CD4-positive, alpha-beta T cell treated with Interleukin-6 at 100 ng/mL for 8 hours (primary cell): ENCODE measurements at regions not wholly inside any gene's neighbourhood (a gene's known extent, or its start where the extent isn't known, plus 50 kb on each side); places are given as distances from the start of the nearest gene placed in this dataset.
"Not testable (repeated sequence)": the region's sequence is repeated elsewhere in the genome, so short reads cannot be mapped to it uniquely, and the experiment has no call there.

Experiments
- DNase-seq: peaks from one replicate; pipeline ENCODE4 v3.0.0-alpha.2; 2020; ENCODE audit warnings: mixed read lengths, low spot score

- DNase-seq: no peak
Measured at GRCh38 chr12:42030588-42030987, 114.1 kb downstream of the GXYLT1 start.

- no peak for DNase-seq
Measured at GRCh38 chr12:42027546-42027945, 117.1 kb downstream of the GXYLT1 start.

DNA sequence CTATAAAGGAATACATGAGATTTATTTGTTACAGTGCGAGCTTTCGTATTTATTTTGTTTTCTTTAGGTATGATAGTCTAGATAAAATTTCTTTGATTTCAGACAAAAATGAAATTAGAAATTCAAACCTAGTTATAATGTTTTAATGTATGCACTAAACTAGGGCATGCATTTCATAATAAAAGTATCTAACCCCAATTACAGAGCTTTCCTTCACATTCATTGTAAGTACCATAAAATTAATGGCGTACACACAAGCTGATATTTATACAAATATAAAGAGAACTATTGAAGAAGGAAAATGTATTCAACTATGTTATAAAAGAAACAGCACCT, 120.2 kb downstream of the GXYLT1 start:
- no peak for DNase-seq

DNA sequence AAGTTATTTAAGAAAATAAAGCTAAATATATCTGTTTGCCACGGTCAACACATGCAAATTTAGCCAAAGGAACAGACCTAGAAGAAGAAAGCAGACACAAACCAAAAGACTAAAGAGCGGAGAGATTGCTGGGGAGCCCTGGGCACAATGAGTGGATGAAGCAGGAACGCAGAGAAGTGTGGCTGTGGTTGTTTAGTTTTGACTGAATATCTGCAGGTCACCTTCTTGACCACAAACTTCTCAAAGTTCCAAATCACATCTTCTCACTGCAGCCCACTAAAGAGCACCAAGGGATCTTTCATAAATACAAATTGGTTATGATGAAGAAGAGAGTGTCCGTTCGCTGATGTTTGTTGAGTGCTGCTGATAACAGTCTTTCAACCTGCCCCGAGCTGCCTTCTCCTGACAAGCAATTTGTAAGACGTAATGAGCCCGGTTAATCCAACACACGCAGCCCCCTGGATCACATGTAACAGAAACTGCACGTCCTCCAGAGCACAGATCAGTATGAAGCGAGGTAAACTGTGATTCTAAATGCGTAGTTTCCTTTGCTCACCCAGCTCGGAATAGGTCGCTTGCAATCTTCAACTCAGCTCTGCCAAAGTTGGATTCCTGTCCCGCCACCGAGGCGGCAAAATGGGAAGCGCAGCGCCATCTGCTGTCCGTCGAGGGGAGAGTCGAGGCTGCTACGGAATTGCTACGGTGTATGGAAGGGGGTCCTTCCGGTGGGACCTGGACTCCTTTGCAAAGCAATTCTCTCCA, 120.8 kb downstream of the GXYLT1 start:
- peak; percentile 56 for DNase-seq

DNA sequence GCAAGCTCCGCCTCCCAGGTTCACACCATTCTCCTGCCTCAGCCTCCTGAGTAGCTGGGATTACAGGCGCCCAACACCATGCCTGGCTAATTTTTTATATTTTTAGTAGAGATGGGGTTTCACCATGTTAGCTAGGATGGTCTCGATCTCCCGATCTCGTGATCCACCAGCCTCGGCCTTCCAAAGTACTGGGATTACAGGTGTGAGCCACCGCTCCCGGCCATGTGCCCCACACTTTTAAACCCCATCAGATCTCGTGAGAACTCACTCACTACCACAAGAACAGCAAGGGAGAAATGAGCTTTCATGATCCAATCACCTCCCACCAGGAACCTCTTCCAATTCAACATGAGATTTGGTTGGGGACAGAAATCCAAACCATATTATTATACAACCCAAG, 122.7 kb downstream of the GXYLT1 start:
- not testable (repeated sequence) for DNase-seq

DNA sequence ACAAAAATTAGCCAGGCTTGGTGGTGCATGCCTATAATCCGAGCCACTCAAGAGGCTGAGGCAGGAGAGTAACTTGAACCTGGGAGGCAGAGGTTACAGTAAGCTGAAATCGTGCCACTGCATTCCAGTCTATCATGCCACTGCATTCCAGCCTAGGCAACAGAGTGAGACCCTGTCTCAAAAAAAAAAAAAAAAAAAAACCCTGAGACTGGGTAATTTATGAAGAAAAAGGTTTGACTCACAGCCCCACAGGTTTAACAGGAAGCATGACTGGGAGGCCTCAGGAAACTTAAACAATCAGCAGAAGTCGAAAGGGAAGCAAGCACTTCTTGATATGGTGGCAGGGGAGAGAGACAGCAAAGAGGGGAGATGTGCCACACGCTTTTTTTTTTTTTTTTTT, 123.2 kb downstream of the GXYLT1 start:
- DNase-seq: no peak

DNA sequence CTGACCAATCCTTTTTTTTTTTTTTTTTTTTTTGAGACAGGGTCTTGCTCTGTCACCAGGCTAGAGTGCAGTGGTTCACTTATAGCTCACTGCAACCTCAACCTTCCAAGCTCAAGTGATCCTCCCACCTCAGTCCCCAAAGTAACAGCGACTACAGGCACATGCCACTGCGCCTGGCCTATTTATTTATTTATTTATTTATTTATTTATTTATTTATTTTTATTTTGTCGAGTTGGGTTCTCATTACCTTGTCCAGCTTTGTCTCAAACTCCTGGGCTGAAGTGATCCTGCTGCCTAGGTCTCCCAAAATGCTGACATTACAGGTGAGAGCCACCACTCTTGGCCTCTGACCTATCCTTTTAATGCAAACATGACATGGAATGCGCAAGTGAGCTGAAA, 124.4 kb downstream of the GXYLT1 start:
- no peak for DNase-seq

DNA sequence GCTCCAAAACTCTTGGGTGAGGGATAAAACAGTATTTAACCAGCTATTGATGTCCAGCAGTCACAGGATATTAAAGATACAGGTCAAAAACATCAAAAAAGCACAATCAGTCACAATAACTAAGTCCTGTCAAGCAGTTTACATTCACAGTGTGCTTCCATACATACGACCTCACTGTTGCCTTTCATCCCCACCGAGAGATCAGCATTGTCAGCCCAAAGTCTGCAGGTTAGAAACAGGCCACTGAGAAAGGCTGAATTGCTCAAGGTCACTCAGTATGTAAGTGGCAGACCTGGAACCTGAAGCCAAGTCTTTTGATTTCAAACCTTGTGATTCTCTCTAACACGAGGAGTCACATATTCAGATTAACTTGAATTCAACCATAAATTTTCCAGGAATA, 124.9 kb downstream of the GXYLT1 start:
- DNase-seq: no peak

- no peak for DNase-seq
Measured at GRCh38 chr12:42017051-42017450, 127.6 kb downstream of the GXYLT1 start.

DNA sequence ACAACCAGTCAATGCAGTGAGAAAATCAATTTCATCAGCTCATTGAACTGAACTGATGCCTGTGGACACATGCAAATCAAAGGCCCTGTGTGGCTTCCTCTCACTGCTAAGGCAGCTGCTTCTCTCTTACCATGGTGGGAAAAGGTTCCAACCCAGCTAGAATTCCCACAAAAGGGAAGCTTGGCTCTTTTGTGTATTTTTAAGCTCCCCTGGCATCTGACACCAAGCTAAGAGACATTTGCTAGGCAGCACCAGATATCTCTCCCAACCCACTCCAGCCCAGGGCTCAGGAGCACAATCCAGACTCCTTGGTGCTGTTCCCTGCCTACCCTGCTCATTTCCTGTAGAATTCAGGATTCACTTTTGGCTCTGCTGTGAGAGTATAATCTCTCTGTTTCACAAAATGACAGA, 129.6 kb downstream of the GXYLT1 start:
- DNase-seq: no peak

DNA sequence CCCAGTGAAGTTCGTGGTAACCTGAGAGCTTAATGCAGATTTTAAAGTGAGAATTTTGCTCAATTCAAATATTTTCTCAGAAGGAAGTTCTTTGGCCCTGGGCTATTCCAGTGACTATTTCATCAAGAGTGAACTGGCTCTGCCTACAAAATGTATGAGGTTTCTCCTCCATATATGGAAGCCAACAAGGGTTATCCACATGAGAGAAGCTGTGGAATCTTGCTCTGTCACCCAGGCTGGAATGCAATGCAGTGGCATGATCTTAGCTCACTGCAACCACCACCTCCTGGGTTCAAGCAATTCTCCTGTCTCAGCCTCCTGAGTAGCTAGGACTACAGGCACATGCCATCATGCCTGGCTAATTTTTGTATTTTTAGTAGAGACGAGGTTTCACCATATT, 132.2 kb downstream of the GXYLT1 start:
- DNase-seq: not testable (repeated sequence)

GRCh38 chr12:42010715-42011114, 134.0 kb downstream of the GXYLT1 start:
- DNase-seq: no peak

DNA sequence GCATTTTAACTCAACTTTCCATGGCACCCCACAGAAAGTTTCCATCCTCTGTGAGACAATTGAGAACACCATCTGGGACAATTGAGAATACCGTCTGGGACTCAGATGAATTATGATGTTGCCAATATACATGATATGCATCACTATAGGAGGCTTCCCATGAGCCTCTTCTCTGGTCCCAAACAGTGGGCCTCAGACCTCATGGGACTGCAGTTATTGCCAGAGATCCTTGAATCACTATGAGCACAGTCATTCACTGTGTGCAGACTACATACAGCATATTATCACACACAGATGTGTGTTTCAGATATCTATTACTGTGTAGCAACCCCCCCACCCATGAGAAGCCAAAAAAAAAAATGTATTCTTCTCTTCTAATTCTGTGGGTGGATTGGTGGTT, 134.4 kb downstream of the GXYLT1 start:
- DNase-seq: no peak

GRCh38 chr12:42008996-42009395, 135.7 kb downstream of the GXYLT1 start:
- no peak for DNase-seq

- no peak for DNase-seq
Measured at GRCh38 chr12:42003031-42003430, 141.6 kb downstream of the GXYLT1 start.

DNA sequence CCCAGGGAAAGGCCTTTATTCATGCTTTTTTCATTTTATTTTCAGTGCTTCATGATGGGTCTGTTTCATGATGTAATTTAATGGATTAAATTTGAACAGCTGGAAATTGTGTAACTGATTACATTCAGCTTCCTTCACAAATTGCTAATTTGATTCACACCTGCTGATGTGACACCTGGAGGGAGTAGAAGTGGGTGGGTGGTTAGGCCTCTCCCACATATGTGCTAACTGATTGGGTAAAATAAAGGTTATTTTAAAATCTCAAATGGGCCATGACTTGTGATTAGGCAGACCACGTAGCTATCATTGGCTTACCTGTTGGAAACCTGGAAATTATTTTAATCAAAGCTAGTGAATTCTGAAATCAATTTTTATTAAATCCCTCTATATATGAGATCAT, 142.1 kb downstream of the GXYLT1 start:
- DNase-seq: no peak

DNA sequence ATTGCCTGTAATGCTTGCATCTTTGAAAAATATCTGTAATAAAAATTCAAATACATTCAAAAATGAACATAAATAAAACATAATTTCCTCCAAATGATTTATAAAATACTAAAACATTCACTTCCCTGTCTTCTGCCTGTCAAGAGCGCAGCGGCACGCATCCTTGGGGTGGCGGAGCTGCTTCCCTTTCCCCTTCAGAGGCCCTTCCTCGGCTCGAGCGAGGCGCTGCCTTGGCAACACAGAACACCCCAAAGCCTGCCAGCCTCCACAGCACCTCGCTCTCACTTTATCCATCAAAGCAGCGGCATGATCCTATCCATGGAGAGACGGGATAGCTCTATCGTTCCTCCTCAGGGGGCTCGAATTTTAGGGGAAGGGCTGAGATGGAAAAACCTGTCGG, 146.2 kb downstream of the GXYLT1 start:
- DNase-seq: no peak

- DNase-seq: no peak
Measured at GRCh38 chr12:41993283-41993682, 151.4 kb downstream of the GXYLT1 start.

DNA sequence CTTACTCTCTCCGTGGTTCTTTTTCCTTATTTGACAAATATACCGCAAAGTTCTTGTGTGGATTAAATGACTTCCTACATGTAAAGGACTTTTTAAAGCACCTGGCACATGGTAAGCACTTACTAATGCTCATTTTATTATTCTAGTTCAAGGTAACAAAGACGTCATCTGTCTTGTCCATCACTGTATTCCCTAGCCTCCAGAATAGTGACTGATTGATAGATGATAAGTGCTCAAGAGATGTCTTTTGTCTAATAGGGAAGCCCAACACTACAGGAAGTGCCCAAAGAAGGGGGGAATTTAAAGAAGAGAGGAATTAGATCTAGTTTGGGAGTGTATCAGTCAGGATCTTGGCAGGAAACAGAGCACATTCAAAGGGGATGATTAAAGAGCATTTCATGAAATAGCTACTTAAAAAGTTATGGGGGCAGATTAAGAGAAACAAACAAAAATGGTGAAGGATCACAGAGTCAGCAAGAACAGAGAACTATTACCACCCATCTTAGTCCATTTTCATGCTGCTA, 151.9 kb downstream of the GXYLT1 start:
- no peak for DNase-seq

DNA sequence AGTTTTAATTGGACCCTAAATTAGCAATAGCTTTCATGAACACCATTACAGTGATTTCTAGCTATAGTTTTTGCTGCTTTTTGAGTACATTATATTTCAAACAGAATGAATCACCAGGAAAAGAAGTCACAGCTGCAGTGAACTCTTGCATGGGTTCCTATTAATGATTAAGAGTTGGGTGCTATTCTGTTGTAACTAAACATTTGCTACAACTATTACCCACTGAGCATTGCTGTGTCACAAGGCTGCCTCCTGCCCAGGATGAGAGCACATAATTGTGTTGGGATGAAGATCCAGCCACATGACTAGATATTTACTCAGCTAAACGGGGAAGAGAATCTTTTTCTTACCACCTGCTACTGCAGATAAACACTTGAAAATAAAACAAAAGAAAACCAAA, 152.7 kb downstream of the GXYLT1 start:
- no peak for DNase-seq

DNA sequence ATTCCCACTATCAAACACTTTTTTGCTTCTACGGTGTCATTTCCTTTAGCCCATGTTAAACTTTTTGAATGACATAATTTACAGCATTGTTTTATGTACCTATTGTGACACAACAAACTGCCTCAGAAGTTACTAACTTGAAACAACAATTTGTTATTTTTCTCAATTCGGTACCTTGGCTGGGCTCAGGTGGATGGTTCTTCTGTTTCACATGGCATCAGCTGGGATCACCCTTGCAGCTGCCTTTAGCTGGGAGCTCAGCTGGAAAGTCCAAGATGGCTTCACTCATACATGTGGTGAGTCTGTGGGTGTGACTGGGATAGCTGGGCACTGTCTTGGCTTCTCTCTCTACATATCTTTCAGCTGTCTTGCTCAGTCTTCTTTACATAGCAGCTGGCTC, 156.0 kb downstream of the GXYLT1 start:
- no peak for DNase-seq

- DNase-seq: not testable (repeated sequence)
Measured at GRCh38 chr12:41986513-41986912, 158.2 kb downstream of the GXYLT1 start.

DNA sequence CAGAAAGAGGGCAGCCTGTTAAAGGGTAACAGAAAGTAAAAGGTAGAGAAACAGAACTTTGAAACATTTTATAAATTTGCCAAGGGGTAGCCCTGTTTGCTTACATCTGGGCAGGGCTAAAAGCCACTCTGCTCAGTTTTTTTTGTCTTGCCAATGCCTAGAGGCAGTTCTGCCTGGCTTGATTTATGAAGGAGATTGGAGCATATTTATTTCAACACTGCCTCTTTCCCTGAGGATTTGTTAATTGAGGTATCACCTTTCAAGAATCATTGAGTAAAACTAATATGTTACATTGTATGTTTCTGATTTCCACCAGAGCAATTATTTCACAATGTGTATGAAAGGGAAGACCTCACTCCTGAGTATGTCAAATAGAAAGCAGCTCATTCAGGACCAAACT, 160.8 kb downstream of the GXYLT1 start:
- DNase-seq: no peak

DNA sequence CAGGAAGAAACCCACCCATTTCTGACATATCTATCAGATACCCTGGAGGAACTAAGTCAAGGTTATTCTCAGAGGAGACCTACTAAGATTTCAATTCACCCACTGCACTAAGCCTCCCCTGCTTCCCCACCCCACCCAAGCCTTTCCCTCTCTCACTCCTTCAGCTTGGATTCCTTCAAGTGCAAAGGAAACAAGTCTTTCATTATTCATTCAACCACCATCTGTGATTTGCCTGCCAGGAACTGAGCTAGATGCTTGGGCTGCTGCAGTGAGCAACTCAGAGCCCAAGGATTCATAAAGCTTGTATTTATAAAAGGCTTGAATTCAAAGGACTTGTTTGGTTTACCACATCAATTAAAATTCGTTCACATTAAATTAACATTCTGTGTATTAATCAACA, 161.3 kb downstream of the GXYLT1 start:
- DNase-seq: no peak
